ENCODE measurements at regions not wholly inside any gene's neighbourhood (a gene's known extent, or its start where the extent isn't known, plus 50 kb on each side); places are given as distances from the start of the nearest gene placed in this dataset.

DNA sequence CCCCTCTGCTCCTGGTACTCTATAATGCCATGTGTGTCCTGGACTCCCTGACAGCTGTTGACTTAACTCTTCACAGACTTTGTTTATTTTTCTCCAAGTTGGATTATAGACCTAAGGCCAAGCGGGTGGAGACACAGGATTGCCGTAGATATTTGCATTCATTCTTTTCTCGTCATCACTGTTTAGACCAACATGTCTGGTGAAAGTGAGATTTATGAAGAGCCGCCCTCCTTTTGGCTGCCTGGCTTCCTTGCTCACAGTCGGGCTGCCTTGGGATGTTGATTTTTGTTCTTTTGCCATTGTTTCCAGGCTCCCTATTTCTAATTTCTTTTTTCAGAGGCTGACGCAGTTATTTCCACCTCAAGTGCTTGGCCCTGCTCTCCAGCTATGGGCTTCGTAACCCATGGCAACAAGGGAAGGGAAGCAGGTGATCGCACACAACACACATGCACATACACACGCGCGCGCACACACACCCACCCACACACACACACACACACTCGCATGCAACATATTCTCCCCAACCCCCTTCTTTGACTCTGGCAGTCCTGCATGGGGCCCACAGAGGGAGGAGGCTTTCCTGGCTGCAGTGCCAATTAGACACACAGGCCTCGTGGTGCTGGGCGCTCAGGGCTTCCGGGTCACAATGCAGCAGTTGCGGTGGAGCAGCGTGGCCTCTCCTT, 296.5 kb downstream of the MTX2 start:
- TF ChIP-seq FOXP2 (optimal IDR thresholded peaks at IDR 0.05; ENCODE audit: control extremely low read depth, extremely low read length, insufficient read depth) (no peak), EZH2 (IDR thresholded peaks at IDR 0.05) (no peak), POLR2AphosphoS5 (IDR thresholded peaks at IDR 0.05; ENCODE audit: borderline replicate concordance, low read depth, low read length) (no peak)
